Activated naive CD8-positive, alpha-beta T cell treated with anti-CD3 and anti-CD28 coated beads for 36 hours (primary cell): ENCODE measurements at regions not wholly inside any gene's neighbourhood (a gene's known extent, or its start where the extent isn't known, plus 50 kb on each side); places are given as distances from the start of the nearest gene placed in this dataset.

ENCODE experiments used
- DNase-seq: peaks from one replicate; pipeline ENCODE4 v3.0.0; 2021
- H3K27ac Mint-ChIP-seq: one replicate; pipeline ENCODE4 v1.8.0; 2022; ENCODE audit warnings: mild to moderate bottlenecking, moderate library complexity, mixed read lengths
- H3K27me3 Mint-ChIP-seq: one replicate; pipeline ENCODE4 v1.8.0; 2022; ENCODE audit warnings: mild to moderate bottlenecking, mixed read lengths
- H3K36me3 Mint-ChIP-seq: one replicate; pipeline ENCODE4 v1.8.0; 2021; ENCODE audit warnings: mild to moderate bottlenecking, mixed read lengths
- H3K4me1 Mint-ChIP-seq: one replicate; pipeline ENCODE4 v1.8.0; 2021; ENCODE audit warnings: mixed read lengths
- H3K4me3 Mint-ChIP-seq: one replicate; pipeline ENCODE4 v1.8.0; 2022; ENCODE audit warnings: mild to moderate bottlenecking, moderate library complexity, mixed read lengths
- H3K9me3 Mint-ChIP-seq: one replicate; pipeline ENCODE4 v1.8.0; 2022; ENCODE audit warnings: mixed read lengths

DNA sequence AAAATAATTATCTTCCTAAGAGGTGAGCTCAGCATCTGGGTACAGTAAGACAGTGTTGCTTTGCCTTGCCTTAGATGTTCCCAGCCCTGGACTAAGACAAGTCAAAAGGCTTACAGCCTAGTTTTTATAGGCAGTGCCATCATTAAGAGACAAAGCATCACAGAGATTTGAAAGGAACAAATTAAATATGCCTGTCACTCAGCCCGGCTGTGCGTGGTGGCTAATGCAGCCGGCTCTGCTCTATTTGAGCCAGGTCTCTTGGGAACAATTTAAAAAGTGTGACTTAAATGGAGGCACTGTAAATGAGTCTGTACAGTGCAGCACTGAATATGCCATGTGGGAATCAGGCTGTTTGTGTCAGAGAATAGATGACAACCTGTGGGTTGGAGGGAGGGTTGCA lies 1687.4 kb upstream of the FLRT2 start:
- no peaks in the 10 kb centered on the region for H3K9me3 Mint-ChIP-seq
- no peak for DNase-seq
- no peaks in the 10 kb centered on the region for H3K27me3 Mint-ChIP-seq
- no peak overlapping the region for H3K27ac Mint-ChIP-seq
- H3K36me3 Mint-ChIP-seq: no peaks in the 10 kb centered on the region
- H3K4me3 Mint-ChIP-seq: no peak overlapping the region
- no peaks in the 10 kb centered on the region for H3K4me1 Mint-ChIP-seq

DNA sequence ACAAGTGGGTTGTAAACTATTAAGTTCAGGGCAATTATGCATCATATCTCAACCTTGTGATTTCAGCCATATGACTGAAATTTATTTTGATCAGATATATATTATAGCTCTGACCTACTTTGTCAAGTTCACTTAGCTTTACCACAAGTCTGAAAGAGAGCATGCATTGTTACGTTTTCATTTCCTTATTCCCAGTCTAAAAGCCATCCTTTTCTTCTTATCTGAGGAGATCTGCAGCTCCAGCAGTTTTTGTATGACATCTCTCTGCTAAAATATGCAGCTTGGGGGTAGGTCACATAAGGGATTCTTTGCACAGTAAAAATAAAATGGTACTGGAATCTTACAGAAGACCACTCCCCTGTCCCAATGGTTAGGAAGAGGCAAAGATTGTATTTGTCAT lies 1682.8 kb upstream of the FLRT2 start:
- Mint-ChIP-seq H3K27me3 (no peaks in the 10 kb centered on the region), H3K27ac (no peak overlapping the region), H3K9me3 (peaks cover 3% of the 10 kb centered on the region), H3K4me3 (no peak overlapping the region), H3K36me3 (no peaks in the 10 kb centered on the region), H3K4me1 (no peaks in the 10 kb centered on the region)
- no peak for DNase-seq

DNA sequence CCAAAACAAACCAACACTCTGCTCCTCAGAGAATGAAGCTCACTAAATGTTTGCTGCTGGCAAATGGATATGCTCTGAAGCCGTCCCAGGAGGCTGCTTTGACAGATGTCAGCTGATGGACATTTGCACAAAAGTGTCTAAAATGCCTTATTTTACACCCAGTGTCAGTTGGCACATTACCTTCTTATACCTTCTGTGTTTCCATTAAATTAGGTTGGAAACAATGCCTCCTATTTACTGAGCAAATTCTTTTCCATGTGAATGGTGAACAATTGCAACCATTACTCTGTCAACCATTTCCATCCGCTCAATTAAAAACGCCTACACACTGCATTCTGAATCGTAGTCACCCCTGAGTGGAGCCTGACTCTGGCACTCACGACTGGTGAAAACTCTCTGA lies 1679.9 kb upstream of the FLRT2 start:
- Mint-ChIP-seq H3K4me3 (no peak overlapping the region), H3K9me3 (peaks cover 9% of the 10 kb centered on the region), H3K36me3 (no peaks in the 10 kb centered on the region), H3K4me1 (no peaks in the 10 kb centered on the region), H3K27me3 (no peaks in the 10 kb centered on the region), H3K27ac (no peak overlapping the region)
- DNase-seq: no peak

DNA sequence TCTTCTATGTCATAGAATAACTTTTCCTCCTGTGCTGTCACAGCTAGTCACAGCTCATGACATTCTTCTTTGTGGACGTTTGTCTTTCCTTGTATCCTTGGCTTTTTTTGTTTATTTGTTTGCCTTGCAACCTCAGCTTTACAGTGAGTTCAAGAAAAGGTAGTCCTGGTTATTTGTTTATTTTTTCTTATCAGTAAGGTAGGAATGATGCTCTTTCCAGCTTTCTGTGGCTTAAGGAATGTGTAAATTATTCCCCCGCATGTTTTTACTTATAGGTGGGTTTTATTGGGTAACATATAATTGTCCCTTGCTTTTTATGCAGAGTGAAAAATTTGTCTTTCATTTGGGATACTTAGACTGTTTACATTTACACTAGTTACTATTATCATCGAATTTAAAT lies 1673.6 kb upstream of the FLRT2 start:
- H3K27me3 Mint-ChIP-seq: no peaks in the 10 kb centered on the region
- H3K27ac Mint-ChIP-seq: no peak overlapping the region
- no peak for DNase-seq
- no peaks in the 10 kb centered on the region for H3K4me1 Mint-ChIP-seq
- no peak overlapping the region for H3K4me3 Mint-ChIP-seq
- peaks cover 12% of the 10 kb centered on the region for H3K9me3 Mint-ChIP-seq
- no peaks in the 10 kb centered on the region for H3K36me3 Mint-ChIP-seq

DNA sequence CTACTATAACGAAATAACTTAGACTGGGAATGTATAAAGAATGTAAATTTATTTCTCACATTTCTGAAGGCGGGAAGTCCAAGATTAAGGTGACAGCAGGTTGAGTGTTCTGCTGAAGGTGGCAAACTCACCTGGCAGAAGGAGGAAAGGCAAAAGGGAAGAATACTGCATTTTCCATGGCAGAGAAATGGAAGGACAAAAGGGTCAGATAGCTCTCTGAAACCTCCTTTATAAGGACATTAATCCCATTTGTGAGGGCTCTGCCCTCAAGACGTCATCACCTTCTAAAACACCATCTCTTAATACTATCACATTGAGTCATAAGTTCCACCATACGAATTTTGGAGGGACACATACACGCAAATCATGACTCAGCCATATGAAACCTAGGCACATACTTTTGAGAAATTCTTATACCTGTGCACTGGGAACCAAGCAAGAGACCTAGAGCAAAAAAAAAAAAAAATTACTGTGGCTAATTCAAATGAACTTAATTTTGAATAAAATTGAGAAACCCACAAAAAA lies 1669.3 kb upstream of the FLRT2 start:
- H3K27ac Mint-ChIP-seq: no peak overlapping the region
- H3K9me3 Mint-ChIP-seq: peaks cover 10% of the 10 kb centered on the region
- no peaks in the 10 kb centered on the region for H3K4me1 Mint-ChIP-seq
- no peaks in the 10 kb centered on the region for H3K36me3 Mint-ChIP-seq
- no peak overlapping the region for H3K4me3 Mint-ChIP-seq
- no peak for DNase-seq
- H3K27me3 Mint-ChIP-seq: no peaks in the 10 kb centered on the region

DNA sequence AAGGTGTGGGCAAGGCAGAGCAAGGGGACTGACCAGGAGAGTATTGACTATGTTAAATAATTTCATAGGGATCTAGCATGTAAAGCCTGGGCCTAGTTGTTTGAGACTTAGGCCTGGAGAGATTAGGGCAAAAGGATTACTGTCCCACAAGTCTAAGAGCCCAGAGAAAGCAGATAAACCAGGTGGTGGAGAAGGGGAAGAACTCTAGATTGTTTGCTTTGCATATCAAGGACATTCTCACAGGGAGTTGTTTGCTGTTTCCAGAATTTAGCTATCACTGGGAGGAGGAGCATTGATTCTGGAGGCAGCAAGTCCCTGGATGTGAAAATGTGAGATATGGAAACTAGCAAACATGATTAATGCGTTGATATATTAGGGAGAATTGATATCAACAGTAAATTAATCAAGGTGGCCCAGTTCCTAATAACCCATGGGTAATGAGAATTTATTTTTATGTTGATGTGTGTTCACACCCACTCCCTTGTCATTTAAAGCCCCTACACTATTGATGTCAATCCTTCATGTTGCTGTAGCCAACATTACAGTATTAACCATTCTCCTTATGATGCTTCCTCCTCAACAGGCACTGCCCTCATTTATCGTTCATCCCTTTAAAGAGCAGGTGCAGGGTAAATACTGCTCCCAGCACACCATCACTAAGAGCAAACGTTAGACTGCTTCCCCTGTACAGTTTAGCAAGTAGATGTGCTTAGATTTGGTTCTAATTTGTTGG lies 1666.7 kb upstream of the FLRT2 start:
- peaks cover 7% of the 10 kb centered on the region for H3K9me3 Mint-ChIP-seq
- no peak for DNase-seq
- H3K4me1 Mint-ChIP-seq: no peaks in the 10 kb centered on the region

DNA sequence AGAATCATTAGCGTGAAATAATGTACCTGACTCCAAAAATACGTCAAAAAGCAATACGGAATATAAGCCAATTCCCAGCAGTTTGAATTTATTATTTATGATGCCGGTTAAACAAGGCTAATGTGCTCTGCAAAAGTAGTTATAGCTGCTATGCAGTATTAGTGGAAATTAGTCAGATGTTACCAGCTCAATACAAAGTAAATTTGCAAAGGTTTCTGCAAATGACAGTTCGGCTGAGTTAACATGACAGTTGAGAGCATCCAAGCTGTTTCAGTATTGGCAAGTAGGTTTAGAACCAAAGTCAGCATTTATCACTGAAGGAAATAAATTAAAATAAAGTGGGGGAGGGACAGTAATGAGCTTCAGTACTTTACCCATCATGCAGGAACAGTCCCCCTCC lies 1665.8 kb upstream of the FLRT2 start:
- no peak for DNase-seq
- peaks cover 5% of the 10 kb centered on the region for H3K9me3 Mint-ChIP-seq
- H3K4me3 Mint-ChIP-seq: no peak overlapping the region
- no peaks in the 10 kb centered on the region for H3K27me3 Mint-ChIP-seq
- no peak overlapping the region for H3K27ac Mint-ChIP-seq
- H3K36me3 Mint-ChIP-seq: no peaks in the 10 kb centered on the region
- H3K4me1 Mint-ChIP-seq: no peaks in the 10 kb centered on the region

More for the DNA sequence above, 1666.7 kb upstream of the FLRT2 start:
- Mint-ChIP-seq H3K27ac (no peak overlapping the region), H3K4me3 (no peak overlapping the region), H3K27me3 (no peaks in the 10 kb centered on the region), H3K36me3 (no peaks in the 10 kb centered on the region)

DNA sequence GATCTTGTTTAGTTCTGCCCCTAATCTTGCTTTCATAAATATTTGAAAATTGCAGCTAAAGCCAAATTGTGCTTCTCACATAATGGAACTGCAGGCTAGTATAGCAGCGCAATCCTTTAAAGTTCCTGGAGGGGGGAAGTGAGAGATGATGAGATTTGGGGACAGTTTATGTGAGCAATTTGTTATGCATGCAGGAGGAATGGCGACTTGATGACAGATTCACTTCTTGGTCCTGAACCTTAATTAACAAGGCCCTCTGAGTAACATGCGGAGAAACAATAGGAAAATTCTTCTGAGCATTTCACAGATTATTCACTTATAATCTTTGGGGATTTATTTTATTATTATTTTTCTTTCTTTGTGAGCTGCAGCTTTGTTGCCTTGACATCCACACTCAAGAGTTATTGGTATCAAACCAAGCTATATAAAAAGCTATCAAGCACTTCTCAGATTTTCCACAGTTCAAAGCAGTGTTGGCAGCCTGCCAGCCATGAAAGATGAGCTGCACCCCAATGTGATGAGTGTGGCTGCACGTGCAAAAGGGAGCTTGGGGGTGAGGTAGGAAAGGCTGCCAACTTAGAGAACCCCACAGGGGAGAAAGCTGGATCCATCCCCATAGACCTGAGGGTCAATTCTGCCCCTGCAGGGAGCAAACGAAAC lies 1662.2 kb upstream of the FLRT2 start:
- H3K27ac Mint-ChIP-seq: no peak overlapping the region
- no peak for DNase-seq
- no peaks in the 10 kb centered on the region for H3K4me1 Mint-ChIP-seq
- H3K36me3 Mint-ChIP-seq: no peaks in the 10 kb centered on the region
- H3K9me3 Mint-ChIP-seq: peaks cover 4% of the 10 kb centered on the region
- no peak overlapping the region for H3K4me3 Mint-ChIP-seq
- no peaks in the 10 kb centered on the region for H3K27me3 Mint-ChIP-seq

DNA sequence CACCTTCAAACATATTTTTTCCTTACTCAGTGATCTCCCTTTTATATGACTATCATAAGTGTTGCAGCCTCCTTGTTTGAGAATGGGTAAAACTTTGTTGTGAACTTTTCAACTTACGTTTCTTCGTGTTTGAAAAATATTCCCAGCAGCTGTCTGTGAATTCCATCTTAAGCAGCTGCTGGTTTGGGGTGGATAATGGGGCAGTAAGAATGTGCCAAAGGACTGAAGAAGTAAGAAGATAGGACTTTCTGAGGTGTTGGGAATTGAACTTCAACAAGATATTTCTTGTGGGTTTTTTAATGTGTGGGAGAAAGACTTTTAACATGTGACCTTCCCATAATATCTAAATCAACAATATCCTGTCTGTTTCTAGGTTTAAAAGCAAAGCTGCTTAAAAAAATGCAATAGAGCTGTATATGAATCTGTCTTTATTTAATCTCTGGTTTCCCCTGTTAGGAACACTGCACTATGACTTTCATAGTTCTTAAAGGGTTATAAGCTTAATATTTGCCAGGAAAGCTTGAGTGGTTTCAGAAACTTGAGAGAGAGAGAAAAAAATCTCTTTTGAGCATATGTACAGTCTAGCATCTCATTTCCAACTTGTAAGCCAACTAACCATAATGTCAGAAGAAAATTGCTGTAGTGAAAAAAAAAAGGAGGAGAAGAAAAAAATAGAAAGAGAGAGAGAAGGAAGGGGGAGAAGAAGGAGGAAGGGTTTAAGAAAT lies 1659.2 kb upstream of the FLRT2 start:
- no peaks in the 10 kb centered on the region for H3K27me3 Mint-ChIP-seq
- no peak for DNase-seq
- H3K27ac Mint-ChIP-seq: no peak overlapping the region
- H3K36me3 Mint-ChIP-seq: no peaks in the 10 kb centered on the region
- H3K4me1 Mint-ChIP-seq: no peaks in the 10 kb centered on the region
- H3K9me3 Mint-ChIP-seq: no peaks in the 10 kb centered on the region
- H3K4me3 Mint-ChIP-seq: no peak overlapping the region

DNA sequence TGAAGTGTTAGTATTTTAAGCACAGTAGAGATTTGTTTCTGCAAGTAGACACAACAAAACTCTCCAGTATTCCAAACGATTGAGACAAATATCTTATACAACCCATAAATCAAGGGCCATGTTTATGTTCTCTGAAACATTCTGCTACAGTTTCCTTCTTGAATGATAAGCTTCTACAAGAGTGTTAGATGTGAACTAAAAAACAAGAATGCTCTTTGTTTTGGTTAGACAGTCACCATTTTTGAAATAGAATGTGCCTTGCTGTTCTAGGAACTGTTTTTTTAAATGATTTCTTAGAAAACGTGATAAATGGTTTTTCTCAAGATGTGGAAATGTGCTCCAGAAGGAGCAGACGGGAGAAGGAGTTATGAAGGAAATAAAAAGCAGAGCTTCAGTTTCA lies 1656.3 kb upstream of the FLRT2 start:
- no peak for DNase-seq
- H3K36me3 Mint-ChIP-seq: no peaks in the 10 kb centered on the region
- no peaks in the 10 kb centered on the region for H3K27me3 Mint-ChIP-seq
- no peaks in the 10 kb centered on the region for H3K4me1 Mint-ChIP-seq
- peaks cover 6% of the 10 kb centered on the region for H3K9me3 Mint-ChIP-seq
- no peak overlapping the region for H3K27ac Mint-ChIP-seq
- H3K4me3 Mint-ChIP-seq: no peak overlapping the region

DNA sequence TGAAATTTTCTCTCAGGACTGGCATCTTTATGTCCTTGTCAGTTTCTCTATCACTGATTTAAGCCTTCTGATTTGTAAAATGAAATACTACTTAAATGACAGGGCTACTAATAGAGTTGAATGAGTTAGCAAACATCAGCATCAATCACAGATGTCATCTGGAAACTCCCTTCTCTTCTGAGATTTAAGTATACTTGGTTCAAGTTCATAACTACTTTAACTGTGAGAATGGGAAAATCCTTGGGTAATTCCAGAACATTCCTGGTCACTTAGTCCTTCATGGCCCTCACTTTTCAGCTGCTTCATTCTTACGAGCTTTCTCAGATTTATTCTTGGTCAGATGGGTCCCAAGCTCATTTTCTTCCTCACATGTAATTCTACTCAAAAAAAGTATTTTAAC lies 1655.3 kb upstream of the FLRT2 start:
- no peak for DNase-seq
- H3K27ac Mint-ChIP-seq: no peak overlapping the region
- no peak overlapping the region for H3K4me3 Mint-ChIP-seq
- peaks cover 6% of the 10 kb centered on the region for H3K9me3 Mint-ChIP-seq
- H3K36me3 Mint-ChIP-seq: no peaks in the 10 kb centered on the region
- no peaks in the 10 kb centered on the region for H3K27me3 Mint-ChIP-seq
- no peaks in the 10 kb centered on the region for H3K4me1 Mint-ChIP-seq

DNA sequence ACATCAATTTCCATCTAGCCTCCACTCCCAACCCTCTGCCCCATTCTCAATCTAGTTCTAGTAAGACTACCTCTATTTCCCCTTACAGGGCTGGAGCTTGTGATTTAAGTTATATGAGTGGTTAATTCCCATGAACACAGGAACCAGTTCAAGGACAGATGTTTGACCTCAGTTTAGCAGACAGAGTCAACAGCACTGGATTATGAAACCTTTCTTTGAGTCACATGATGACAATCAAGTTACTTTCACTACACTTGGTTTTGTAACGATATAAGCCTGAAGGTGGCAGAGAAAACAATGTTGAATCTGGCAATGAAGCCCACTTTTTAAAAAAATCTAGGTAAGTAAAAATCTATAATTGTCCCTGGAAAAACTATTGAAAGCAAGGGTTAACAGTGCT lies 1646.2 kb upstream of the FLRT2 start:
- H3K27ac Mint-ChIP-seq: no peak overlapping the region
- no peaks in the 10 kb centered on the region for H3K36me3 Mint-ChIP-seq
- H3K27me3 Mint-ChIP-seq: no peaks in the 10 kb centered on the region
- DNase-seq: no peak
- no peak overlapping the region for H3K4me3 Mint-ChIP-seq
- H3K9me3 Mint-ChIP-seq: peaks cover 13% of the 10 kb centered on the region
- no peaks in the 10 kb centered on the region for H3K4me1 Mint-ChIP-seq

DNA sequence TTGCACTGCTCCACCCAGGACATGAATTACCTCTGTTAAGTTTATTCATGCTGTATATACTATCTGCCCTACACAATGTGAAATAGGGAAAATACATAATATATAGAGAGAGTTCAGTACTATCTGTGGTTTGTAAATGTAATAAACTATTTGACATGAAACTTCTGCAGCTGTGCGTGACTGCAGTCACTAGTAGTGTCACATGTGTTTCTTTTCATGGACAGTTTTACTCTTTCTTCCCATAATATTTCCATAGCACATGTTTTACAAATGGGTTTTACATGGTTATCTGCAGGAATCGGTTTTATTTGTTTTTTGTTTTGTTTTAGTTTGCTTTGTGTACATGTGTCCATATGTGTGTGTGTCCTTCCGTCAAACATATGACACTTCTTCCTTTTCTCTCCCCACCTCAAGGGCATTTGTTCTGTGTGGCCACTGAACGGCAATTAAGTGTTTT lies 1644.1 kb upstream of the FLRT2 start:
- H3K4me1 Mint-ChIP-seq: no peaks in the 10 kb centered on the region
- no peak for DNase-seq
- no peak overlapping the region for H3K27ac Mint-ChIP-seq
- peaks cover 8% of the 10 kb centered on the region for H3K9me3 Mint-ChIP-seq
- no peak overlapping the region for H3K4me3 Mint-ChIP-seq
- no peaks in the 10 kb centered on the region for H3K27me3 Mint-ChIP-seq
- H3K36me3 Mint-ChIP-seq: no peaks in the 10 kb centered on the region

DNA sequence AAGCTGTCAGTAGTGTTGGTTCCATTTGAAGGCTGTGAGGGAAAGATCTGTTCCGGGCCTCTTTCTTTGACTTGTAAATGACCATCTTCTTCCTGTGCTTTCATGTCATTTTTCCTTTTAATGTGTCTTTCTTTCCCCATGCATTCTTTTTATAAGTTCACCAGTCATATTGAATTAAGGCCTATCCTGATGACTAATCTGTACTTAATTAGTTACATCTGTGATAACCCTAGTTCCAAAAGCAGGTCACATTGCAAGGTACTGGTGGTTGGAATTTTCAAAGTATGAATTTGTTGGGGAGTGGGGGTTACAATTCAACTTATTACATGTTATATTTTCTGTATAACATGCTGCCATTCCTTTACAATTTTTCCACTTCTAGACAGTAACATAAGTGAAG lies 1642.1 kb upstream of the FLRT2 start:
- Mint-ChIP-seq H3K27ac (no peak overlapping the region), H3K27me3 (no peaks in the 10 kb centered on the region), H3K9me3 (peaks cover 5% of the 10 kb centered on the region), H3K4me1 (no peaks in the 10 kb centered on the region), H3K4me3 (no peak overlapping the region), H3K36me3 (no peaks in the 10 kb centered on the region)
- no peak for DNase-seq

DNA sequence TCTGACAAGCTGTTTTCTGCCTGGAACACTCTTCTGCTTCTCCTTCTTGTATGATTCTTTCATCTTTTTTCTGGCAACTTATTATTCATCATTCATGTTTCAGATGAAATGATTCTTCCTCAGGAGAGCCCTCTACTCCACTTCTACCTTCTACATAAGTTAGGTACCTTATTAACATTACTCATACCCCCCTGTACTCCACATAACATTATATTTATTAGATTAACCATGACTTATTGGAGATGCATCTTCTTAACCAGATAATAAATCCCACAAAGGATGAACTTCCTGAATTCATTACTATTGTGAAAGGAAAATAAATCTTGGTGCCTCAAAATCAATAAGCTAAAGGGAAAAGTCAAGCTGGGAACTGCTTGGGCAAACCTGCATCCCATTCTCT lies 1636.5 kb upstream of the FLRT2 start:
- H3K36me3 Mint-ChIP-seq: no peaks in the 10 kb centered on the region
- DNase-seq: no peak
- H3K4me3 Mint-ChIP-seq: no peak overlapping the region
- H3K27ac Mint-ChIP-seq: no peak overlapping the region
- H3K27me3 Mint-ChIP-seq: no peaks in the 10 kb centered on the region
- H3K4me1 Mint-ChIP-seq: no peaks in the 10 kb centered on the region
- peaks cover 4% of the 10 kb centered on the region for H3K9me3 Mint-ChIP-seq
